Esophagus squamous epithelium (tissue), 5 donors: ENCODE measurements at regions not wholly inside any gene's neighbourhood (a gene's known extent, or its start where the extent isn't known, plus 50 kb on each side); places are given as distances from the start of the nearest gene placed in this dataset.

ENCODE experiments used
- DNase-seq: peaks from one replicate; lab custom pipeline; 2025; lab: John Stamatoyannopoulos, UW
- H3K27ac ChIP-seq, 4 donors: fragments of 200-600 bp; sonication (generic); one replicate each; pipeline ENCODE4 v1.5.1; 2016 to 2019; ENCODE audit warnings: mild to moderate bottlenecking in 1 of 4
- H3K27me3 ChIP-seq, 4 donors: fragments of 200-600 bp; sonication (generic); 1 replicate in 3 of 4; 2 replicates in 1 of 4; pipeline versions ENCODE4 v1.5.1 to v1.6.0; 2017 to 2021; ENCODE audit warnings: antibody characterized with exemption in 1 of 4
- H3K36me3 ChIP-seq, 3 donors: fragments of 200-600 bp; sonication (generic); one replicate each; pipeline ENCODE4 v1.5.1; 2016 to 2019
- H3K4me1 ChIP-seq, 3 donors: fragments of 200-600 bp; sonication (generic); one replicate each; pipeline ENCODE4 v1.5.1; 2017 to 2019
- H3K4me3 ChIP-seq, 4 donors: fragments of 200-600 bp; sonication (generic); 1 replicate in 3 of 4; 2 replicates in 1 of 4; pipeline ENCODE4 v1.5.1; 2016 to 2019; ENCODE audit warnings: mild to moderate bottlenecking in 2 of 4, moderate library complexity in 1 of 4
- H3K9me3 ChIP-seq, 3 donors: fragments of 200-600 bp; sonication (generic); one replicate each; pipeline ENCODE4 v1.5.1; 2016 to 2019
- CTCF ChIP-seq, 6 experiments: fragments of 450-650 bp in 4 of 6; fragments of 200-600 bp in 2 of 6; sonication (generic) in 2 of 6; IDR thresholded peaks; one replicate each; pipeline ENCODE4 v1.5.1; 2016 to 2019; ENCODE audit warnings: antibody characterized with exemption in 6 of 6, mild to moderate bottlenecking in 4 of 6, moderate library complexity in 4 of 6
- POLR2A ChIP-seq, 4 donors: fragments of 450-650 bp; IDR thresholded peaks; one replicate each; pipeline ENCODE4 v1.6.1; 2017; ENCODE audit warnings: antibody characterized with exemption in 4 of 4, mild to moderate bottlenecking in 4 of 4, moderate library complexity in 3 of 4
- WGBS, 2 donors: methylation state at CpG; one replicate each; pipeline ENCODE4 v1.1.5; 2018; 5-methylcytosine and 5-hydroxymethylcytosine counted together
- intact Hi-C: fragments of 100-400 bp; cut with DNase I; formaldehyde crosslinking; loops from one replicate; pipeline ENCODE4 v1.15.0; 2022
- donor health status: DM: yes; HTN: yes; CAD: no.

- 82 to 84% methylated on average over 12 of the region's 12 CpGs for WGBS, 2 donors
- intact Hi-C loops = no loop called here
- TF ChIP-seq POLR2A (IDR thresholded peaks at IDR 0.05) (no peak), CTCF (IDR thresholded peaks at IDR 0.05) (no peak)
- Histone ChIP-seq H3K27me3 (no peaks in the 10 kb centered on the region), H3K27ac (peak overlapping the region in 1 of 4 donors; percentile 78), H3K36me3 (no peaks in the 10 kb centered on the region), H3K9me3 (no peaks in the 10 kb centered on the region), H3K4me3 (no peak overlapping the region), H3K4me1 (peaks cover 2 to 41% (median 4%) of the 10 kb centered on the region in 3 donors)
- DNase-seq = no peak
These were observed 110.6 kb upstream of the DLX2 start for GRCh38 chr2:172213116-172213860.

GRCh38 chr2:172214252-172214651 lies 111.6 kb upstream of the DLX2 start:
- peak overlapping the region in 3 of 4 donors; percentile 32 to 78 (median 75) for H3K27ac ChIP-seq
- TF ChIP-seq POLR2A (IDR thresholded peaks at IDR 0.05) (no peak), CTCF (IDR thresholded peaks at IDR 0.05) (no peak)
- intact Hi-C loops = no loop called here
- peaks cover 2 to 41% (median 4%) of the 10 kb centered on the region in 3 donors for H3K4me1 ChIP-seq
- H3K9me3 ChIP-seq = no peaks in the 10 kb centered on the region
- H3K4me3 ChIP-seq = no peak overlapping the region
- 44 to 50% methylated on average over 2 of the region's 2 CpGs for WGBS, 2 donors
- H3K27me3 ChIP-seq = no peaks in the 10 kb centered on the region
- H3K36me3 ChIP-seq = no peaks in the 10 kb centered on the region
- DNase-seq = no peak

- no peaks in the 10 kb centered on the region for H3K36me3 ChIP-seq
- H3K27me3 ChIP-seq = no peaks in the 10 kb centered on the region
- WGBS, 2 donors = 56 to 71% methylated on average over 13 to 15 of the region's 15 CpGs
- H3K4me3 ChIP-seq = no peak overlapping the region
- peaks cover 2 to 41% (median 4%) of the 10 kb centered on the region in 3 donors for H3K4me1 ChIP-seq
- peak overlapping the region; percentile 45 to 78 (median 72) for H3K27ac ChIP-seq
- intact Hi-C loops = no loop called here
- TF ChIP-seq POLR2A (IDR thresholded peaks at IDR 0.05) (no peak), CTCF (IDR thresholded peaks at IDR 0.05) (no peak)
- DNase-seq = no peak
- H3K9me3 ChIP-seq = no peaks in the 10 kb centered on the region
These were observed 112.7 kb upstream of the DLX2 start for GRCh38 chr2:172215172-172215935.

GRCh38 chr2:172215936-172216335 lies 113.2 kb upstream of the DLX2 start:
- DNase-seq = no peak
- intact Hi-C loops = no loop called here

More at GRCh38 chr2:172215936-172216335, 113.2 kb upstream of the DLX2 start:
- Histone ChIP-seq H3K4me1 (peaks cover 2 to 41% (median 4%) of the 10 kb centered on the region in 3 donors), H3K36me3 (no peaks in the 10 kb centered on the region), H3K27ac (peak overlapping the region in 3 of 4 donors; percentile 68 to 78 (median 75)), H3K9me3 (no peaks in the 10 kb centered on the region), H3K27me3 (no peaks in the 10 kb centered on the region), H3K4me3 (no peak overlapping the region)
- WGBS, 2 donors = 31 to 39% methylated on average over 2 of the region's 2 CpGs
- TF ChIP-seq POLR2A (IDR thresholded peaks at IDR 0.05) = no peak
- TF ChIP-seq CTCF (IDR thresholded peaks at IDR 0.05) = no peak
